ENCODE measurements at regions not wholly inside any gene's neighbourhood (a gene's known extent, or its start where the extent isn't known, plus 50 kb on each side); places are given as distances from the start of the nearest gene placed in this dataset.

- TF ChIP-seq POLR2A (IDR thresholded peaks at IDR 0.05) (no peak), CTCF (IDR thresholded peaks at IDR 0.05) (no peak), POLR2AphosphoS5 (IDR thresholded peaks at IDR 0.05) (no peak)
Measured at GRCh38 chr17:77487211-77487629, 346.5 kb downstream of the SEC14L1 start.

All from stomach (tissue), 4 donors.